Astrocyte of the cerebellum (primary cell): ENCODE measurements at regions not wholly inside any gene's neighbourhood (a gene's known extent, or its start where the extent isn't known, plus 50 kb on each side); places are given as distances from the start of the nearest gene placed in this dataset.

Experiments used
- DNase-seq: peaks from one replicate; pipeline ENCODE4 v3.0.0-alpha.2; 2011; ENCODE audit warnings: low read depth
- H3K4me3 ChIP-seq: 2 replicates; pipeline ENCODE4 v1.5.1; 2011; ENCODE audit warnings: mild to moderate bottlenecking, low read depth, low read length, moderate library complexity
- CTCF ChIP-seq: IDR thresholded peaks from 2 replicates; pipeline ENCODE4 v1.5.1; 2012; ENCODE audit warnings: low read length, low read depth, moderate library complexity, mild to moderate bottlenecking; ENCODE audit errors: missing control alignments
- in situ Hi-C: cut with HindIII; loops from 2 replicates; pipeline ENCODE4 v1.10.0; 2017; ENCODE audit warnings: low sequenced_read_pairs

GRCh38 chr18:10245846-10246175, 208.6 kb upstream of the APCDD1 start:
- no peak for TF ChIP-seq CTCF
- in situ Hi-C loops = no loop called here
- H3K4me3 ChIP-seq = no peak overlapping the region
- no peak for DNase-seq

GRCh38 chr18:10247021-10247741, 207.3 kb upstream of the APCDD1 start:
- no peak overlapping the region for H3K4me3 ChIP-seq
- no peak for DNase-seq
- in situ Hi-C loops = no loop called here
- no peak for TF ChIP-seq CTCF

- DNase-seq = no peak
- H3K4me3 ChIP-seq = no peak overlapping the region
- in situ Hi-C loops = no loop called here
- no peak for TF ChIP-seq CTCF
Observed at GRCh38 chr18:10247742-10248082, 206.7 kb upstream of the APCDD1 start.

GRCh38 chr18:10248738-10249137, 205.7 kb upstream of the APCDD1 start:
- TF ChIP-seq CTCF = no peak
- in situ Hi-C loops = no loop called here
- DNase-seq = no peak
- H3K4me3 ChIP-seq = no peak overlapping the region

- DNase-seq = no peak
- peak; percentile 5 for TF ChIP-seq CTCF
- in situ Hi-C loops = no loop called here
- H3K4me3 ChIP-seq = no peak overlapping the region
Observed at GRCh38 chr18:10249270-10249669, 205.2 kb upstream of the APCDD1 start.

- DNase-seq = no peak
- TF ChIP-seq CTCF = no peak
- H3K4me3 ChIP-seq = no peak overlapping the region
- in situ Hi-C loops = no loop called here
Observed at GRCh38 chr18:10249801-10250200, 204.6 kb upstream of the APCDD1 start.

GRCh38 chr18:10252494-10252893, 201.9 kb upstream of the APCDD1 start:
- in situ Hi-C loops = no loop called here
- DNase-seq = no peak
- TF ChIP-seq CTCF = no peak
- H3K4me3 ChIP-seq = no peak overlapping the region
